ENCODE measurements at regions not wholly inside any gene's neighbourhood (a gene's known extent, or its start where the extent isn't known, plus 50 kb on each side); places are given as distances from the start of the nearest gene placed in this dataset.

GRCh38 chr10:128982616-128982915, 484.5 kb upstream of the MGMT start:
- in situ Hi-C loops (cut with MboI): no loop called here

GRCh38 chr10:128985036-128985435, 482.0 kb upstream of the MGMT start:
- intact Hi-C loops (cut with micrococcal nuclease) (no loop called here), in situ Hi-C loops (cut with MboI) (no loop called here)
- TF ChIP-seq NR2F6 (CRISPR knock-in tag; IDR thresholded peaks at IDR 0.05) (no peak), PHB2 (IDR thresholded peaks at IDR 0.05; ENCODE audit: low read depth) (no peak)
- Histone ChIP-seq H3K27ac (ENCODE audit: extremely low read depth, low read depth, low read length) (no peak overlapping the region), H3K9me3 (replicated peaks; ENCODE audit: control insufficient read depth, insufficient read depth, low read depth, low read length) (no peaks in the 10 kb centered on the region), H3K9me1 (ENCODE audit: control insufficient read depth, insufficient read depth, low read length) (no peaks in the 10 kb centered on the region), H3K4me1 (replicated peaks in 1 of 2; ENCODE audit: control insufficient read depth in 2 of 2, insufficient read depth in 2 of 2, low read length in 2 of 2) (no peaks in the 10 kb centered on the region), H3K27me3 (ENCODE audit: control insufficient read depth in 2 of 2, insufficient read depth in 2 of 2, low read length in 2 of 2) (peaks cover 0 to 14% of the 10 kb centered on the region in 2 experiments; a peak in 2 of 5 replicates), H3K36me3 (ENCODE audit: control insufficient read depth, insufficient read depth, low read length) (no peaks in the 10 kb centered on the region), H4K20me1 (replicated peaks; ENCODE audit: control insufficient read depth, insufficient read depth, low read length) (no peaks in the 10 kb centered on the region), H3K4me2 (ENCODE audit: insufficient read depth, low read length) (no peak overlapping the region), H2AFZ (ENCODE audit: low read depth, low read length) (no peak overlapping the region), H3K9ac (ENCODE audit: insufficient read depth in 1 of 2, low read depth in 2 of 2, low read length in 2 of 2) (no peak overlapping the region), H3K79me2 (ENCODE audit: control insufficient read depth, insufficient read depth, low read length) (no peaks in the 10 kb centered on the region), H3K4me3 (no peak overlapping the region)
- FAIRE-seq: no peak
- ATAC-seq: no peak
- 0% methylated on average over 1 of the region's 1 CpG for WGBS (ENCODE audit: insufficient coverage, low coverage, missing lambda C conversion rate)
- no TSS peak for BruUV-seq (replicated peaks)
- no peak for DNase-seq (ENCODE audit: extremely low read depth in 1 of 4, low spot score in 3 of 4)
- ChIA-PET POLR2A (no interaction called here), CTCF (ENCODE audit: low intra/inter-chr PET ratio) (no interaction called here)

More at GRCh38 chr10:128982616-128982915, 484.5 kb upstream of the MGMT start:
- H3K4me3 ChIP-seq: no peak overlapping the region
- no peaks in the 10 kb centered on the region for H3K79me2 ChIP-seq (ENCODE audit: control insufficient read depth, insufficient read depth, low read length)
- TF ChIP-seq SAFB2 (IDR thresholded peaks at IDR 0.05; ENCODE audit: borderline replicate concordance, low read depth, low read length, severe bottlenecking): no peak
- no peak for TF ChIP-seq POLR2A (conservative IDR thresholded peaks at IDR 0.05)
- H4K20me1 ChIP-seq (replicated peaks; ENCODE audit: control insufficient read depth, insufficient read depth, low read length): no peaks in the 10 kb centered on the region
- no peaks in the 10 kb centered on the region for H3K9me1 ChIP-seq (ENCODE audit: control insufficient read depth, insufficient read depth, low read length)
- intact Hi-C loops (cut with micrococcal nuclease): no loop called here
- H3K27me3 ChIP-seq (ENCODE audit: control insufficient read depth in 2 of 2, insufficient read depth in 2 of 2, low read length in 2 of 2): peaks cover 0 to 14% of the 10 kb centered on the region in 2 experiments; a peak in 2 of 5 replicates
- H3K4me2 ChIP-seq (ENCODE audit: insufficient read depth, low read length): no peak overlapping the region
- FAIRE-seq (no peak), ATAC-seq (no peak), DNase-seq (ENCODE audit: extremely low read depth in 1 of 4, low spot score in 3 of 4) (no peak)
- no peaks in the 10 kb centered on the region for H3K4me1 ChIP-seq (replicated peaks in 1 of 2; ENCODE audit: control insufficient read depth in 2 of 2, insufficient read depth in 2 of 2, low read length in 2 of 2)
- ChIA-PET CTCF (ENCODE audit: low intra/inter-chr PET ratio) (interaction anchor here (0.6 kb wide), 1 partner anchor 861 kb away, joined by 3 read pairs; no protein-coding TSS in a partner anchor), POLR2A (no interaction called here)
- H3K9ac ChIP-seq (ENCODE audit: insufficient read depth in 1 of 2, low read depth in 2 of 2, low read length in 2 of 2): no peak overlapping the region
- no peak overlapping the region for H2AFZ ChIP-seq (ENCODE audit: low read depth, low read length)
- 0% methylated on average over 4 of the region's 4 CpGs for WGBS (ENCODE audit: insufficient coverage, low coverage, missing lambda C conversion rate)
- no peak overlapping the region for H3K27ac ChIP-seq (ENCODE audit: extremely low read depth, low read depth, low read length)
- BruUV-seq (replicated peaks): no TSS peak
- H3K36me3 ChIP-seq (ENCODE audit: control insufficient read depth, insufficient read depth, low read length): no peaks in the 10 kb centered on the region
- H3K9me3 ChIP-seq (replicated peaks; ENCODE audit: control insufficient read depth, insufficient read depth, low read depth, low read length): no peaks in the 10 kb centered on the region

All from K562 (cell line).